ENCODE measurements at regions not wholly inside any gene's neighbourhood (a gene's known extent, or its start where the extent isn't known, plus 50 kb on each side); places are given as distances from the start of the nearest gene placed in this dataset.

DNA sequence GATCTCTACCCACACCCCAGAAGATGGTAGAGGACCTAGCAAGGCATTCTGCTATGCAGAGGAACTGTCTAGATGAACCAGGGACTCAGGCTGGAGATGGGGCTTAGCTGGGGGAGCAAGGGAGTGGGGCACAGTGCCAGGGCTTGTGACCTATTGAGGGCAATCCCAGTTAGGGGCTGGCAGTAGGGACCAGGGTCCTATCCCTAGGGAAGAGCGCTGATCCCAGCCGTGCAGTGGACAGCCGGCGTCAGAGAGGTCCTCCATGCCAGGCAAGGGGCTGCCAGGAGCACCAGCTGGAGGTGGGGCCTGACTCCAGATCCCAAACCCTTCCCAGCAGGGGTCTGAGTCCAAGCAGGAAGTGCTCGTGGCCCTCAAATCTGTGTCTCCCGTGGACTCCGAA, 52.7 kb upstream of the NEURL1B start:
- DNase-seq = no peak

DNA sequence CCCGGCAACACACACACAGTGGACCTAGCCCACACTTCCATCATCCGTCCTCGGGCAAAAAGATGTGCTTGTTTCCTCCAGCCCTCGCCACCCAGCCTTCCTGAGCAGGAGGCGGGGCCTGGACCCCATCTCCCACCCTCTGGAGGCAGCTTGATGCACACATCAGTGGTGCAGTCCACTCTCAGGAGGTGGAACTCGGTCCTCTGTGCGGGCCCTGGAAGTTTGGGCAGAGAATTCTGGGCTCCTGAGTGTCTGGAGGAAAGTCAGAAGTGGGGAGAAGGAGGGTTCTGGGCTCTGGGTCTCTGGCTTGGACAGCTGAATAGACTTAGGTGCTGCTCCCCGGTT, 54.0 kb upstream of the NEURL1B start:
- no peak for DNase-seq

DNA sequence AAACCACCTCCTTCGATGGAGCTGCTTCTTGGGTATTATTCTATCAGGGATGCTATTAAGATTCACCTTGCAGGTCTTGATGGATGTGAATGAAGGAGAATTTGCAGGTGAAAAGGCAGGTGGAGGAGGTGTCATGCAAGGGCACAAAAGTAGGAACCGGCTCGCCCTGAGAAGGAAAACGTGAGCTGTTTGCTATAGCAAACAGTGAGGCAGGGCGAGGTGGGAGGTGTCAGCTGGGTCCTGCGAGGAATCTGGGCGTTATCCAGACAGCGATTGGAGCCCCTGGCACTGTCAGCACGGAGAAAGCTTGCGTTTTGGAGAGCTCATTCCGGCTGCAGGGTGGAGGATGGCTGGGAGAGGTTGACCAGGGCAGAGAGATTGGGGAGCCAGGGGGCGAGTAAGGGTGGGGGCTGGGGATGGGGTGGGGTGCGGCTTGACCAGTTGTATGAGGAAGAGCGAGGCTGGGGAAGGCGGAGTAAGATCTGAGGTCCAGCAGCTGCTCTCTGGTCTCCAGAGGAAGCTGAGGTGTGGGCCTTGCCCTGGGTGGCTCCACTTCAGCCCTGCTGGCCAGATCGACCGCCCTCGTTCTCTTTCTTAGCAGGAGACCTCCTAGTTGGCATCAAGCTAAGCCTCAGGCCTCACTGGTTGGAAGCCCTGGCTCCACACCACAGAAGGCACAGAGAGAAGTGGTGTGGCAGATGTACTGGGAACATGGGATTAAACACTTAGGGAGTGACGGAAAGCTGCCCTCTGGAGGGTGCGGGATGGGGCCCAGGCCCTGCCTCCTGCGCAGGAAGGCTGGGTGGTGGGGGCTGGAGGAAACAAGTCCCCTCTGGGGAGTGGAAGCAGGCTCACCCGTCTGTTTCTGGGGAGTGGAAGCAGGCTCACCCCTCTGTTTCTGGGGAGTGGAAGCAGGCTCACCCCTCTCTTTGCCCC, 54.7 kb upstream of the NEURL1B start:
- no peak for DNase-seq

DNA sequence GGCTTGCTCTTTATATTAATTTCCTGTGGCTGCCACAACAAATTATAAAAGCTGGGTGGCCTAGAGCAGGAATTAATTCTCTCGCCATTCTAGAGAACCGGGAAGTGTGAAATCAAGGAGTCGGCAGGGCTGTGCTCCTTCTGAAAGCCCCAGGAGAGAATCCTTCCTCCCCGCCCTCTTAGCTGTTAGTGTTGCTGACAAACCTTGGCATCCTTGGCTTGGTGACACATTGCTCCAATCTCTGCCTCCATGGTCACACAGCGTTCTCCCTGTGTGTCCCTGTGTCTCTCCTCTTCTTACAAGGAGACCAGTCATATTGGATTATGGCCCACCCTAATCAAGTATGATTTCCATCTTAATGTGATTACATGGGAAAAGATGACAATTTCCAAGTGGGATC, 55.9 kb upstream of the NEURL1B start:
- no peak for DNase-seq

DNA sequence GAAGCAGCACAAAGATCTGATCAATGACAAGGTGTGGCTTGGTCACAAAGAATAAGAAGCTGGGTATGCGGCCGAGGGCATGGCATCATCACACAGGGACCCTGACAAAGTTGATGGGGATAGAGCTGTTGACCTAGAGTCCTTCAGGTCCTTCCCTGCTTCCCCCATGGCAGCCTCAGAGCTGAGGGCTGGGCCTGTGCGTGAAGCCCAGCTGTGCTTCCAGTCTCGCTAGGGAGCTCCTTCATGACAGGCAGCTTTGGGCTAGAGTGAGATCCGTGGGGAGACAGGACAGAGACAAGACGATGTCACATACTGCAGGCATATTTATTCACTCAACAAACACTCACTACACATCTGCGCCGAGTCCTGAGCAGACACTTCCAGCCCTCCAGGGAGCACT, 56.4 kb upstream of the NEURL1B start:
- DNase-seq = no peak

DNA sequence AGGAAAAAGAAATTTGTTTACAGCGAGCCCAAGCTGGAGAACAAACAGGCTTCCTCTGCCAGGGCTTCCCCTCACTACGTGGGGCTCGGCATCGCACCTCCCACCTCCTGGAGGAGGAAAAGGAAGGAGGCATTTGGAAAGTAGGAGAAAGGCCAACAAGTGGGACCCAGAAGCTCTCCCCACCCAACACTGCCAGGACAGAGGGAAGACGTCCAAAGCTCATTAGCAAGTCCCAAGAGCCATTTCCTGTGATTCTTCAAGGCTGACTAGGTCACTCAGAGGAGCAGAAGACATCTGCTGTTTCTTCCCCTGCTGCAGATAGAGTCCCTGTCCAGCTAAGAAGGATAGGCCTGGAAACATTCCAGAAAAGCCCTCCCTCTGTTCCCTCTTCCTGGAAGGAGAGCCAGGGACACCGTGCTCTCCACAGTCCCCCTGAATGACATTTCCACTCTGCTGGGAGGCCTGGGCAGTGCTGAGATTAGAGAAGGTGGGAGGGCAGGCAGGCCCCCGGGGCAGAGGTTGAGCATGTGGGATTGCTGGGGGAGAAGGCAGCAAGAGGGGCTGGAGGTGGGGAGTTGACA, 57.0 kb upstream of the NEURL1B start:
- DNase-seq = no peak

DNA sequence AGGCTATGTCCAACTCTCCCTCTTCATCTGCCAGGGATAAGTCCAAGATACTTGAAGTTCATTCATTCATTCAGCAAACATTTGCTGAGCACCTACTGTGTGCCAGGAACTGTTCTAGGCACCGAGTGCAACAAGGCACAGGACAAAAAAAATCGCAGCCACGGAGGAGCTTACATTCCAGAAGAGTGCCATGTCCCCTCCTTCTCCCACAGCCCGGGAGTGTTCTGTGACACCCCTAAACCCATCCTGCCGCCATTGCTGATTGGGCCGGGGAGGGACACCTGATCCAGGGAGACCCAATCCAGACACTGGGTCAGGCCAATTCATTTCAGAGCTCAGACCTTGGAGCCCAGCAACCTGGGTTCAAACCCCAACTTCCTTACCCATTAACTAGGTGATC, 58.1 kb upstream of the NEURL1B start:
- no peak for DNase-seq

DNA sequence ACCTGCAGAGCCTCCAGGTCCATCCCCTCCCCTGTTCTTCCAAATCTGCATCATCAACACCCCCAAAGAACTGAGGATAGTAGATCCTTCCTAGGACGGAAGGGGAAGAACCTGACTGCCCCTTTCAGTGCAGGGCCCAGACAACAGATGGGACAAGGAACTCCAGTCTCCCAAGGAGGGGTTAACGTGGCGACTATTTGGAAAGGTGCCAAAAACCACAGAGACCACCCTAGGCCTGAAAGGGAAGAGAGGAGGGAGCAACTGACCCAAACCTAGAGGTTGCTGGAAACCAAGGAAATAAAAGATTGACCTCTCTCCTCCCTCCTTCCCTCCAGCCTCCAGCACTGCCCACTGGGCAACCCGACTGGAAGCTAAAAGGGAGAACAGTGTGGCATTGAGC, 59.7 kb upstream of the NEURL1B start:
- no peak for DNase-seq

DNA sequence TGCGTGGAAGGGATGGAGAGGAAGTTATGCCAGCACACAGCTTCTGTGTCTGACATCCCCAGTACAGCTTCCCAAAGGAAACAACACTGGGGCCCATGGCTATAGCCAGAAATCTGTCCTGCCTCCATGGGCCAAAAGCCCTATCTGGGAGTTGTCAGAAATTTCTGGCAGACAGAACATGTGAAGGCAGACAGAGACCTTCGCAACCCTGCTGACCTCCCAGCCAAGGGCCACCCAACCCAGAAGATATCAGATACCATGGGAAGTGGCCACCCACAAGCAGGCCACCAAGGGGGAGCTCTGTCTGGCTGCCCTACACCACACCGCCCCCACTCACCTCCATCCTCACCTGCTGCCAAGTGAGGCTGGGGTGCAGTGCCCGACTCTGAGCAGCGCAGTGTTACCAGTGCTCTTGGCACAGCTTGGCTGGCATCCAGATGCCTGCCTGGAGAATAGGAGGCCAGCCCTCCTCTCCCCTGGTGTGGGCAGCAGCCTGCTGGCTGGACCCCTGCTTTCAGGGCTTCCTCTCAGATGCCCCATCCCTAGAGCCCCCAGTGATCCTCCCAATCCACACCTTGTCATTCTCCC, 61.6 kb upstream of the NEURL1B start:
- no peak for DNase-seq

DNA sequence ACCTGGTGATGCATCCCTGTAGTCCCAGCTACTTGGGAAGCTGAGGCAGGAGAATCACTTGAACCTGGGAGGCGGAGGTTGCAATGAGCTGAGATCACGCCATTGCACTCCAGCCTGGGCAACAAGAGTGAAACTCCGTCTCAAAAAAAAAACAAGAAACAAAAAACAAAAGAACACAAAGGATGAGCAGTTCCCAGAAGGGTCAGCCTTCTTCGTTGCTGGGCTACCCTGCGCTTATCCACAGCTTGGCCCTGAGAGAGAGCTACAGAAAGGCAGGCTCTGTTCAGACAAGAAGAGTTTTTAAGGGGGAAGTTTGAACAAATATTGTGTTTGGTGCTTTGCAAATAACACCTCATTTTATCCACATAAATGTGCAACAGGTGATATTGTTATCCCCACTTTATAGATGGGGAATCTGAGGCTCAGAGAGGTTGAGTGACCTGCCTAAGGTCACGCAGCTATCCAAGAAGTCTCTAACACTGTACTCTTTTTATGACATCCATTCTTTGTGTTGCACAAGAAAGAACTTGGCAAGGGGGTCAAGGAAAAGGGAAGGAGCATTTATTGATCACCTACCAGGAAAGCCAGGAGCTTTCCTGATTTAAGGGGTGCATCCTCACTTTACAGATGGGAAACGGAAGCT, 63.7 kb upstream of the NEURL1B start:
- no peak for DNase-seq

DNA sequence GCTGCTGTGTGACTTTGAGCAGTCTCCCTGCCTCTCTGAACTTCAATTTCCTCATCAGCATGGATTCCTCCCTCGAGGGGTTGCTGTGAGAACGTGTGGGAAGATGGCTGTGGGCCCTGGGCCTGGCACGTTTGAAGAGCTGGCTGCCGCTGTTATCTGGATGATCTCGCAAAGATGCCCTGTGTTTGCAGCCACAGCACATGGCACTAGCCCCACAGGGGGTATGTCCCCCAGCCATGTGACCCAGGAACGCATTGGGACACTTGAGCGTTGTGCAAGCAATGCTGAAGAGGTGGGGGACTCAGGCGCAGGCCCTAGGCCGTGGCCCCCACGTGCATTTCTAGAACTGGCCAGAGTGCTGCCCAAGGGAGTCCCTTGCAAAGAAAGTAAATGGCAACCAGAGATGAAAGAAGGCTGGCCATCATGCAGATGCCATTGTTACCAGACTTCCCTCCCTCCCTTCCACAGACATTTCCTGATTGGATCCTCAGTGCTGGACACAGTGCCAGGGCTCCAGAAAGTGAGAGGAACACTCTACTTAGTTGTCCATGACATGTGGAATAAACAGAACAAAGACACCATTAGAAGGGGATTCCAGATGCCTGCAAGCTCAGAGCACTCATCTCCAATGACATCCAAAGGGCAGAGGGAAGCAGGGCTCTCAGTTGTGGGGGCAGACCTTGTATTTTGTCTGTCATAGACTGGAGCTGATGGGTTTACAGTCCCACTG, 65.1 kb upstream of the NEURL1B start:
- no peak for DNase-seq

DNA sequence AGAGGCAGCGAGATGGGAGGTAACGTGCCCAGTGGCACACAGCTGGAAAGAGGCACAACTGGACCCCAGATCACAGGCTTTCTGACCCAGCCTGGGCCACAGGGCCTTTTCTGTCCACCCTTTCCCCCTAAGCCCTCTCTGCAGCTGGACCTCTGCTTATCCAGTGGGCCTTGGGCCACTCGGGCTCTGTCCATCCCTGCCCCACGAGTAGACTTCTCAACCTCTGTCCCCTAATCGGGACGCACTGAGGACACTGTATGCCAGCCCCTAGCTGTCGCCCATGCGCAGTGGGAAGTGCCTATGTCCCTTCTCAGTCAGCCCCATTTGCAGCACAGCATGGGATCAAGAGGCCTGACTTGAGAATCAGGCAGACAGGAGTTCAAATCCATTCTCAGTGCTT, 65.6 kb upstream of the NEURL1B start:
- no peak for DNase-seq

DNA sequence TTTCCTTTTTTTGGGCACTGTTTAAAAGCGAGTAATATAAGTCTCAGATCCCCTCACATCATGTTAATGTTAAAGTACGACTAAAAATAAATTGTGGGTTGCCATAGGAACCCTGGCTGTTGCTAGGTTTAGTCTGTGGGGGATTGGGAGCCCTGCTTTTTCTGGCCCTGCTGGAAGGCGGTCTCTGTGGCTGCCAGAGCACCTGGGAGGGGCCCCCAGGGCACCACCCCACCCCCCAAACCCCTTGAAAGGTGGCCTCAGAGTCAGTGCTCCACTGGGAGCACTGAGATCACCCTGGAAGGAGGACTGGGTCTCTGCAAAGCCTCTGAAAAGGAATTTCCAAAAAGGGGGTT, 66.2 kb upstream of the NEURL1B start:
- no peak for DNase-seq

DNA sequence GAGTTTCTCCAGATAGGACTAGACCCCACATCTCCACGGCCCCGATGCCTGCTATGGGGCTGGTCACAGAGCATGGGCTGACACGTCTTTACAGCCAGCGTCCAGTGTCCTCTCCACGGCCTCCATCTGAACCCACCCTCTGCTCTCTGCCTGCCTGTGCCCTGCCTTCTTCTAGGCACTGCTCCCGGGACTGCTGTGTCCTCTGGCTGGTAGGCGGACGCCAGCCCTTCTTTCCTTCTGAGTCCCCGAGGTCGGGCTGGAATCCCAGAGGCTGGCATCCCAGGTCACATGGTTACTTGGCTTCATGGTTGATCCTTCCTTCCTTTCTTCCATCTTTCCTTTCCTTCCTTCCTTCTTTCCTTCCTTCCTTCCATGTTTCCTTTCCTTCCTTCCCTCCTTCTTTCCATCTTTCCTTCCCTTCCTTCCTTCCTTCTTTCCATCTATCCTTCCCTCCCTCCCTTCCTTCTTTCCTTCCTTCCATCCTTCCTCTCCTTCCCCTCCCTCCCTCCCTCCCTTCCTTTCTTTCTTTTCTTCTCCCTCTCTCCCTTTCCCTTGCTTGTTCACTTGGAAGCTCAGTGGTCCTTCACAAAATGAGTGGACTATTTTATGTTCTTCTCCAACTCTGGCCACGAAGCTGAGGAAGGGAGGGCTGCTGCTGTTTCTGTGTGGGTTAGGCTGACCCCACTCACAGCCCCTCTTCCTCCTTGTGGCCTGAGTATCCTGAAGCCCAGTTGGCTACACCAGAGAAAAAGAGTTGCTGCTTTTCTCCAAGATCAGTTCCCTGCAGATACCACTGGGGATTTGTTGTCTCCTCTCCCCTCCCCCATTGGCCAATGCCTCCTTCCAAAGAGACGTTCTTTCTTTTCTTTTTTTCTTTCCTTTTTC, 66.8 kb upstream of the NEURL1B start:
- DNase-seq = no peak

DNA sequence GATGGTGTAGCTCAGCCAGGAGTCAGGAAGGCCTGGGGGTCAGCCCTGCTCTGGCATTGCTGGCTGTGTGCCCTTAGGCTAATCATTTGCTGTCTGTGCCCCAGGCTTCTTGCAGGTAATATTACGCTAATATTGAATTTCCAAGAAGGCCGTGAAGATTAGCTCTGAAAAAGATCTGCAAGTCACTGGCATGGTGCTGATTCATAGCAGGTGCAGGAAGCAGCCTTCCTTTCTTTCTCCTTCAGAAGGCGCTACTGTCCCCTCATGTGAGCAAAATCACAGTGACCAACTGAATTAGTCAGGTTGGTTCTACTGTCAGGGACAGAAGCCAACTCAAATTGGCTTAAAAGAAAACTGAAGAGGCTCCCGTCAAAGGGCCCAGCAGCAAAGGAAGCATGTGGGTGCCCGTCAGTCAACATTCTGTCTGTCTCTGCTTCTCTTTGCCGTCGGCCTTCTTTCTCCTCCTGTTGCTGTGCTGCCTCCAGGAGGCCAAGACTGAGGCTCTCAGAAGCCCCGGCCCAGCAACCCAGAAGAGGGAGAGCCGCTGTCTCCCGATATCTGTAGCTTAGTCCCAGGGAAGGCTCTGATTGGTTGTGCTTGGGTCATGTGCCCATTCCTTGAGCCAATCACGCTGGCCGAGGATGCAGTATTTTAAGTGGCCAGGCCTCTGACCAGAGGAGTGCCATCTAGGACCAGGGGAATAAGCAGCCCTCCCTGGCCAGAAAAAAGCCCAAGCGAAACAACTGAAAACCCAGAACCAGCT, 67.8 kb upstream of the NEURL1B start:
- DNase-seq = no peak

DNA sequence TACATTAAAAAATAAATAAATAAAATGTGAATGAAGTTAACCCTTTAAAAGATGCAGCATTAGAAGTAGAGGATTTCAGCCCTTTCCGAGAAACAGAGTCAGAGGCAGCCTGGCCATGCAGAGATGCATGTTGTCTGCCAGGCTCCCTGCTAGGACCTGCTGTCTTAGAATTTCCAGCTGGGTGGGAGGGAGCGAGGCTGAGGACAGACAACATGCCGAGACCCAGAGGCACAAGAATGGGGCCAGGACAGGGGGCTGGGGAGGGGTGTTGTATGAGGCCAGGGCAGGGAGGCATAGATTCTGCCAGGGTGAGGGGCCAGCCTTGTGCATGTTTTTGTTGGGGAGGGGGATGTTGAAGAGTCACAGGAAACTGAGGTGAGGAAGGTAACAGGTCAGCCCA, 68.6 kb upstream of the NEURL1B start:
- no peak for DNase-seq

DNA sequence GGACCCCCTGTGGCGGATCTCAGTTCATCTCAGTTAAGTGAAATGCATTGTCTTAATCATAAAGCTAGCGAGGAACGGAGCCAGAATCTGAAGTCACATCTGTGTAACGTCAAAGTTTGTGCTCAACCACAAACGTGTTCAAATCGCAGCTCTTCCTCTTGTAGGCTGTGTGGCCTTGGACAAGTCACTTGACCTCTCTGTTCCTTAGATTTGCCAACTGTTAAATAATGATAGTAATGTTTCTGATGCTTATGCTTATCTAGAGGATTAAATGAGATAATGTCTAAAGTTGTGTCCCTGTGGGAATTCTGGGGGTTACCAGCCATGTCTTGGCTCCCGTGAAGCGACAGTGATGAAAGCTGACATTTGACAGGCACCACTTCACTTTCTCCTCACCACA, 69.2 kb upstream of the NEURL1B start:
- DNase-seq = no peak

DNA sequence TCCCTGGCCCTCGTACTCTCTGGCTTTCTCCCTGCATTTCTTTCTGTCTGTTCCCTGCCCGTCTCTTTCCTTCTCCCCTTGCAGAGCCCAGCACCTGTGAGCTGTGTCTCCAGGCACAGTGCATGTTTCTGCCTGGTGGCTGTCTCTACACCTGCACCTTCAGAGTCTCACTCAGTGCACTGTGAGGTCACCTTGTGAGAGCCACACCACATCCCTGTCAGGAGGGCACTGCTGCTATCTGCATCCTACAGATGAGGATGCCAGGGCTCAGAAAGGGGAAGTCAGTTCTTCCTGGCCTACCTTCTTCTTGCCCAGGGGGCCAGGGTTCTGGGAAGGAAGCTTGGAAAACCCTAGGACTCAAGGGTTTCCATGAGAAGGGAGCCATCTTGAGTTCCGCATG, 69.7 kb upstream of the NEURL1B start:
- no peak for DNase-seq

DNA sequence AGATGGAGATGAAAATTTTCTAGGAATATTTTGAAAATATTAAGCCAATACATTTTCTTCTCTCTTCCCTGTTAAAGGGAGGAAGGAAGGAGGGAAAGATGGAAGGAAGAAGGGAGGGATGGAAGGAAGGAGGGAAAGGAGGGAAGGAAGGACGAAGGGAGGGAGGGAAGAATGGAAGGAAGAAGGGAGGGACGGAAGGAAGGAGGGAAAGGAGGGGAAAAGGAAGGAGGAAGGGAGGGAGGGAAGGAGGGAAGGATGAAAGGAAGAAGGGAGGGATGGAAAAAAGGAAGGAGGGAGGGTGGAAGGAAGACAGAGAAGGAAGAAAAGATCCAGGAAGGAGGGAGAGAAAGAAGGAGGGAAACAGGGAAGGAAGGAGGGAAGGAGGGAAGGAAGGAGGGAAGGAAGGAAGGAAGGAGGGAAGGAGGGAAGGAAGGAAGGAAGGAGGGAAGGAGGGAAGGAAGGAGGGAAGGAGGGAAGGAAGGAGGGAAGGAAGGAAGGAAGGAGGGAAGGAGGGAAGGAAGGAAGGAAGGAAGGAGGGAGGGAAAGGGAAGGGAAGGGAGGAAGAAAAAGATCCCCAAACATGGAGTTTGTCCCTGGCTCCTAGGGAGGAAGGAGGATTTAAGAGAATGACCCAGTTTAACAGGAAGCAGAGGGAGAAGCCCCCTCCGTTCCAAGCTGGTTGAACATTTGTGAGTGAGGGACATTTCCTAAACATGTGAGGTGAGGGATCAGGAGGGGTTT, 70.3 kb upstream of the NEURL1B start:
- no peak for DNase-seq

DNA sequence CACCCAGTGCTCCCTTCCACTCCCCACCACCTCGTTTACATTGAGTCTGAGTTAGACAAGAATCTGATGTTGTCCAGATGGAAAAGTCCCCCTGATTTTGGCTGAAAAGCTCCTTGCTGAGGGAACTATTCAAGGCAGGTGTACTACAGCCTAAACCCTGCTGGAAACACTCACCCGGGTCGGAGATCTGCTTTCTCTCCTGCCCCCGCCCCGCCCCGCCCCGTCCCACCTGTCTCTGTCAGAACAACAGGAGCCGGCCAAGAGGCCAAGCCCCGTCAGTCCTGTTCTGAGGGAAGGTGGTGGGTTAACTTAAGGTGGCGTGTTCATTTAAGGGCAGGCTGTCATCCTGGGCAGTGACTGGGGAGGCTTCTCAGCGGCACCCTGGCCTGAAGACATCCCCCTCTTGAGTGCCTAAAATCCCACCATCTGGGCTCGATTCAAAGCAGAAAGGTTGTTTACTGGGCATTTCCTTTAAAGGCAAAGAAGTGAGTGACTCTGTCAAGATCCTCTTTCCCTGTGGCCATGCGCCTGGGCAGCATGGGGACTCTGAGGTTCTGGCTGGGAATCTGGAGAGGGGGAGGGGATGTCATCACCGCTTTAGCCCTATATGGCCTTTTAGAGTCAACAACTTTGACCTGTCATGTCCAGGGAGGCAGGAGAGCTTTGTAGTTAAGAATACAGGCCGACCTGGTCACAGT, 71.1 kb upstream of the NEURL1B start:
- DNase-seq = peak in 1 of 2 experiments; percentile 19
